ENCODE measurements at regions not wholly inside any gene's neighbourhood (a gene's known extent, or its start where the extent isn't known, plus 50 kb on each side); places are given as distances from the start of the nearest gene placed in this dataset.
"Not testable (repeated sequence)": the region's sequence is repeated elsewhere in the genome, so short reads cannot be mapped to it uniquely, and the experiment has no call there.

DNA sequence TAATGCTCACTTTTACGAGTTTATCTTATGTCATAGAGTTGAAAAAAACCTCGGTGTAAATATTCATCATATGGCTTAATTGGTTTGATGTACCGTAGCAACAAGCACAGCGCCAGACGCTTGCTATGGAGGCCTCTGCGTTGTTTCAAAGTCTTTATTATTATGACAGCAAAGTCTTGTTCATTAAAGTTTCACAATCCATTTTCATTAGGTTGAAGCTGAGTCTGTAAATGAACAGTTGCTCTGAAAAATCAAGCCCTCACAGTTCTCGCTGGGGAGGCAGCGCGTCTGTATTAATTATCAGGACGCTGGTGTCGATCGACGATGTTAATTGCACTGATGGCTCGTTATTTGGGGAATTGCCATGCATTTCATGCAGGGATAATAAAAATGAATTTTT is 185.6 kb downstream of the INSC start:
- DNase-seq (ENCODE audit: insufficient read length, low spot score): no peak
- no peak for FAIRE-seq

GRCh38 chr11:15307619-15308024 is 192.9 kb downstream of the INSC start:
- DNase-seq (ENCODE audit: insufficient read length, low spot score) (no peak), FAIRE-seq (no peak)

DNA sequence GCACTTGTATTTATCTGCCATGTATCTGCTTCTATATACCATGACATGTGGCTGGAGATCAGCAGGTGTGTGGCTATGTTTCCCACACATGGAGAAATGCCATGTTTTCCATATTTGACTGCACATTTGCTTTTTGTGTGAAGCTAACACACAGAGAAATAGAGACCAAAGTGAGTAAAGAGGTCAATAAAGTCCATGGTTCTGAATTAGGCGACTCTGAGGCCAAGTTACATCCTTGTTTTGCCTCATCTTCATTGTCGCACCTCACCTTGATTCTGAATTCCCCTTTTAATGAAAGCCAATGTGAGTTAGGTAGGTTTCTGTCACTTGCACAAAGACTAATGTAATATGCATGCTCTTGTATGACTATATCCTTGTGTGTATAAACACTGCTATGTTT is 194.1 kb downstream of the INSC start:
- no peak for FAIRE-seq
- DNase-seq (ENCODE audit: insufficient read length, low spot score): no peak

GRCh38 chr11:15309296-15309695 is 194.6 kb downstream of the INSC start:
- DNase-seq (ENCODE audit: insufficient read length, low spot score) (no peak), FAIRE-seq (no peak)

- DNase-seq (ENCODE audit: insufficient read length, low spot score) (no peak), FAIRE-seq (no peak)
Measured at GRCh38 chr11:15313862-15314261, 199.1 kb downstream of the INSC start.

DNA sequence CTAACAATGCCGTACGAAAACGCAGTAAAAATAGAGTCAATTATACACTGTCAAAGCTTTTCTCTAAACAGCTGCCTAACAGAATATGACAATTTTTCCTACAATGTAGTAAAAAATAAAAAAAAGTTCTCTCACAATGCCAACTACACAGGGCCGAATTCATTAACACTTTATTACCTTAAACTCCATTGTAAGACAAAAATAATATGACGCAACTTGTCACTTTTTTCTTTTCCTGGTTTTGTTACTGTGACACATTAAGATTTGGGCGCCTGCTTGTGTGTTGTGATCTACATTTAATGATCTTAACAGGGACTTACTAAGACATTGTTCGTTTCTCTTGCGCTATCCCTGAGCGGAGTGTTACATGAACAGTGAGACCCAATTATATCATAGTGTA is 204.1 kb downstream of the INSC start:
- FAIRE-seq (no peak), DNase-seq (ENCODE audit: insufficient read length, low spot score) (no peak)

DNA sequence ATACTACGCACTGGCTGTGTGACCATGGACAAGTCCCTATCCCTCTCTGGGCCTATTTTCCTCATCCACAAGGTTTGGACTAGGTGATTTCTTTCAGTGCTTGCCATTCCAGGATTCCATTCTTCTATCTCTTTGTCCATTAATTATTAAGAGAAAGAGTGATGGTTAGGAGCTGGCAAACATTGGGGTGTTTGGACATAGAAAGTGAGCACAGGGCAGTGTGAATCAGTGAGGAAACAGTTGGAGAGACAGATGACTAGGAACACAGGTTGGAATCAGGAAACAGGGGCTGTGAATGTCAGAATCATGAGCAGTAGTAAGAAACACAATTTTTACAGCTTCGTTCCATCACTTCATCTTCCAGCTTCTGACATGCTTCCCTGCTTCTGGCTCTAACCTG is 211.8 kb downstream of the INSC start:
- FAIRE-seq (no peak), DNase-seq (ENCODE audit: insufficient read length, low spot score) (no peak)

DNA sequence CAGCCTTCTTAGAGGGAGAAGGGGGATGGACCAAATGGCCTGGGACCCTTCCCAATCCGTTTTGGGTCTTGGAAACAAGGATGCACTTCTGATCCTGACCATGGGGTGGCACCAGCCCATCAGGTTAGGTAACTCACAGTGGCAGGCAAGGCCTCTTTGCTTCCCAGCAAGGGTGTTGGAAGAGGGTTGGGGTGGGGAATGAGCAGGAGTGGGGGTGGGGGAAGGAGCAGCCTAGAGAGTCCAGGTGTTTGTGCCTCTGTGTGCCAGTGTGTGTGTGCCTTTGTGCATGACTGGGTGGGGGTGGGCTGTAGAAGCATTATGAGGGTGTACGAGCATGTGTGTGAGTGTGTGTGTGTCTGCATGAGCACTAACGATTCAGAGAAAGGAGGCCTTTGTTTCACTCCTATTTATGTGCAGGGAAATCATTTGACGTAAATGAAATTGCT is 213.1 kb downstream of the INSC start:
- FAIRE-seq (no peak), DNase-seq (ENCODE audit: insufficient read length, low spot score) (no peak)

DNA sequence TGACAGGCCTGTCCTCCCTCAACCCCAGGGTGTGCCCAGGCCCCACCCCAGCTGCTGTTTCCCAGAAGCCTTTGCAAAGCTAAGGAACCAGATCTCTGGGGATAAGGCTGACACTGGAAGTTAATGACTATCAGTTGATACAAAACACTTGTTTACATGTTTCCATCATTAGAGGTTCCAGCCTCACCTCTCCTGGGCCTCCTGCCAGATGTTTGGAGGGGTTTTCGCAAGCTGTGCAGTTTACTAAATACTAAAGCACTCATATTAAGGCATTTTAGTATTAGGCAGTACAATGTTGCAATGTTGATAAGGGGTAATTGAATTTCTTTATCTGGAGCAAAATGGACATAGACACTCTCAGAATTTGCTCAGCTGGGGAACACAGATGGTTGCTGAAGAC is 218.7 kb downstream of the INSC start:
- no peak for FAIRE-seq
- DNase-seq (ENCODE audit: insufficient read length, low spot score): no peak

DNA sequence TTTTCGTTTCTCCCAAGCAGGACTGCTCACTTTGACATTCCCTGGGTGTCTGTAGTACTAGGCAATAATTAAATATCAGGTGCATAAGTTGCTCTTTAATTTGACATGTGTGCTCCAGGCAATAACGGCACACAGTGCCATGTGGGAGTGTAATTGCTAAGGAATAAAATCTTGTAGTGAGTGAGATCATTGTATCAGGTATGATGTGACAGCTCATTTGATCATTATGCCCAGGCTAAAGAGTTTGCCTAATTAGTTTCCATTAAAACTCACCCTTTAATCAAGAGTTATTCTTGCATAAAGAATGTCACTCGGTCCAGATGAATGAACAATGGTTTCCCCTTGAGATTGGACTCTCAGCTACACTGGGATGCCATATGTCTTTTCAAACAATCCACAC is 220.0 kb downstream of the INSC start:
- no peak for FAIRE-seq
- DNase-seq (ENCODE audit: insufficient read length, low spot score): no peak

GRCh38 chr11:15336021-15336420 is 221.3 kb downstream of the INSC start:
- FAIRE-seq: no peak
- no peak for DNase-seq (ENCODE audit: insufficient read length, low spot score)

- FAIRE-seq: no peak
- no peak for DNase-seq (ENCODE audit: insufficient read length, low spot score)
Measured at GRCh38 chr11:15339302-15339701, 224.6 kb downstream of the INSC start.

- FAIRE-seq: no peak
Measured at GRCh38 chr11:15341587-15341986, 226.9 kb downstream of the INSC start.

GRCh38 chr11:15342163-15342562 is 227.4 kb downstream of the INSC start:
- DNase-seq (ENCODE audit: insufficient read length, low spot score): no peak
- no peak for FAIRE-seq

More at GRCh38 chr11:15341587-15341986, 226.9 kb downstream of the INSC start:
- no peak for DNase-seq (ENCODE audit: insufficient read length, low spot score)

DNA sequence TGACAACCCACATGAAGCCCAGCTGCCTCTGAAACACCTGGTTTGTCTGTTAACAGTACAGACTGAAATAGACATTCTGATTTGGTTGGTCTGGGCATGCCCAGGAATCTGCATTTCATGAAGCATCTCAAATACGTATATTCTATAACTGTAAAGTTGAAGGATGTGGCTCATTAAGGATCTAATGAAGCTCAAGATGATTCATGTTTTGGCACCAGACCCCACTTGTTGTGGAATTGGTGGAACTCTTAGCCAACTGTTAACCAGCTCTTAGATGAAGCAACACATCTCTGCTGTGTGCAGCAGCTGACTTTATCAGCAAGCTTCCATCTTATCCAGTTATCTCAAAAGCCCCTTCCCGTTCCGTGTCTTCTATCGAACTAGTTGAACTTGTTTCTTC is 232.2 kb downstream of the INSC start:
- DNase-seq (ENCODE audit: insufficient read length, low spot score): no peak
- no peak for FAIRE-seq

DNA sequence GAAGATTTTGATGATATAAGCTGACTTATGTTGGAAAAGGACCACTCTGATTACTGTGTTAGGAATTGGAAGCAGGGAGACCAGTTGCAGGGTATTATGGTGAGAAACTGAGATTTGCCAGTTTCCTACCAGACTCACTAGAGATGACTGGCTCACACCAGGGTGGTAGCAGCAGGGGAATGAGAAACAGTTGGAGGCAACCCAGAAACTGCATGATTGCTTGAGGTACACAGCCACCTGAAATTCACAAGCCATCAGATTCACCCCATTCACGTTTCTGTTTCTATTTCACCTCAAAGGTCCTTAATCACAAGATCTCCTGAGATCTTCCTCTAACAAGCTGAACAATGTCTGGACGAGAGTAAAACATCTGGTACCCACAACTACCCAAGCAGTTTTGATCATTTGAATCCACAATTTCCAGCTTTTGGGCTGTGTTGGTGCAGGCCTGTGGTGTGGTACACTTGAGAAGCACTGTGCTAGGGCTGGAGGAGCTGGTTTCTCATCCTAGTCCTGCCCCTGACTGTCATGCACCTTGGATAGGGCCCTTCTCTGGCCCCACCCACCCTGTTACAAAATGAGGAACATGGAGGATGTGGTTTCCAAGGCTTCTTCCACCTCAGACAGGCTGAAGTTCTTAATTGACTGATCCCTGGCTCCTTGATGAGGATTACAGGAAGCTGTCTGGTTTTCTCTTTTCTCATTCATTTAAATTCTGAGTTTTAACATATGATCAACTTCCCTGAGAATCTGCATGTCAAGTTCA is 233.4 kb downstream of the INSC start:
- no peak for FAIRE-seq

GRCh38 chr11:15349413-15349812 is 234.7 kb downstream of the INSC start:
- no peak for DNase-seq (ENCODE audit: insufficient read length, low spot score)
- no peak for FAIRE-seq

More for the DNA sequence above, 233.4 kb downstream of the INSC start:
- DNase-seq (ENCODE audit: insufficient read length, low spot score): no peak

- DNase-seq (ENCODE audit: insufficient read length, low spot score) (no peak), FAIRE-seq (no peak)
Measured at GRCh38 chr11:15361316-15361715, 246.6 kb downstream of the INSC start.

GRCh38 chr11:15365286-15365685 is 250.6 kb downstream of the INSC start:
- FAIRE-seq: not testable (repeated sequence)

DNA sequence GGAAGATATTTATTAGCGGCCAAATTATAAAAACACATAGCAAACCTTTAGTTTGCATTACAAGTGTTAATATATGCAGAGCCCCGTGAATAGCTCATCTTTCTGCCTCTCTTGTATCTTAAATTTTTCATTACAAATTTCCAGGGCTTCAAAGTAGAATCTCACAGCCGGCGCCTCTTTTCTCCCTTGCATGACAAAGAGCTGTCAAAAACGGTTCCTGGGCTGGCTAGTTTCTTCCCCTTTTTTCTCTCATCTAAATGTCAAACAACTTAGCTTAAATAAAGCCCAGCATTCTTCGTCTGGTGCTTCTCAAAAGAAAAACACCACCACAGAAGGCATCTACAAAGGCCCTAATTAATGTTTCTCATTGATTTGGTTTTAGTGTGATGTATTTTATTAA is 253.0 kb downstream of the INSC start:
- DNase-seq (ENCODE audit: insufficient read length, low spot score) (no peak), FAIRE-seq (no peak)

More at GRCh38 chr11:15365286-15365685, 250.6 kb downstream of the INSC start:
- not testable (repeated sequence) for DNase-seq (ENCODE audit: insufficient read length, low spot score)

GRCh38 chr11:15370495-15371147 is 255.9 kb downstream of the INSC start:
- DNase-seq (ENCODE audit: insufficient read length, low spot score) (no peak), FAIRE-seq (no peak)

- FAIRE-seq: no peak
- DNase-seq (ENCODE audit: insufficient read length, low spot score): no peak
Measured at GRCh38 chr11:15371533-15371932, 256.8 kb downstream of the INSC start.

All from GM19239 (cell line).